Stimulated activated CD4-positive, alpha-beta T cell treated with anti-CD3 and anti-CD28 coated beads, Interleukin-2, amount 100 ng/mL, for 48 hours (primary cell): ENCODE measurements at regions not wholly inside any gene's neighbourhood (a gene's known extent, or its start where the extent isn't known, plus 50 kb on each side); places are given as distances from the start of the nearest gene placed in this dataset.

Source experiments
- DNase-seq, 2 donors: peaks; one replicate each; pipeline ENCODE4 v3.0.0-alpha.2; 2020

- no peak for DNase-seq
These were observed 95.8 kb upstream of the NR4A3 start for GRCh38 chr9:99725852-99726251.

- no peak for DNase-seq
These were observed 94.9 kb upstream of the NR4A3 start for GRCh38 chr9:99726758-99727157.

- no peak for DNase-seq
These were observed 91.6 kb upstream of the NR4A3 start for GRCh38 chr9:99730062-99730461.

- no peak for DNase-seq
These were observed 89.7 kb upstream of the NR4A3 start for GRCh38 chr9:99731950-99732349.

GRCh38 chr9:99732715-99733114 is 89.0 kb upstream of the NR4A3 start:
- no peak for DNase-seq

- no peak for DNase-seq
These were observed 86.6 kb upstream of the NR4A3 start for GRCh38 chr9:99735041-99735440.

- DNase-seq = no peak
These were observed 85.4 kb upstream of the NR4A3 start for GRCh38 chr9:99736291-99736690.

- no peak for DNase-seq
These were observed 84.0 kb upstream of the NR4A3 start for GRCh38 chr9:99737649-99738048.

GRCh38 chr9:99743006-99743405 is 78.7 kb upstream of the NR4A3 start:
- DNase-seq = no peak

GRCh38 chr9:99743455-99743854 is 78.2 kb upstream of the NR4A3 start:
- DNase-seq = no peak

GRCh38 chr9:99744132-99744531 is 77.6 kb upstream of the NR4A3 start:
- no peak for DNase-seq

GRCh38 chr9:99745085-99745484 is 76.6 kb upstream of the NR4A3 start:
- DNase-seq = no peak

GRCh38 chr9:99746406-99746805 is 75.3 kb upstream of the NR4A3 start:
- no peak for DNase-seq

GRCh38 chr9:99748266-99748665 is 73.4 kb upstream of the NR4A3 start:
- DNase-seq = no peak

- DNase-seq = no peak
These were observed 73.0 kb upstream of the NR4A3 start for GRCh38 chr9:99748676-99749075.

- no peak for DNase-seq
These were observed 72.0 kb upstream of the NR4A3 start for GRCh38 chr9:99749641-99750040.

- DNase-seq = no peak
These were observed 71.2 kb upstream of the NR4A3 start for GRCh38 chr9:99750526-99750925.

- no peak for DNase-seq
These were observed 69.1 kb upstream of the NR4A3 start for GRCh38 chr9:99752417-99753109.

GRCh38 chr9:99753436-99753835 is 68.2 kb upstream of the NR4A3 start:
- DNase-seq = no peak

- no peak for DNase-seq
These were observed 61.3 kb upstream of the NR4A3 start for GRCh38 chr9:99760421-99760820.

GRCh38 chr9:99762470-99762869 is 59.2 kb upstream of the NR4A3 start:
- DNase-seq = no peak
